GM12891 (cell line): ENCODE measurements at regions not wholly inside any gene's neighbourhood (a gene's known extent, or its start where the extent isn't known, plus 50 kb on each side); places are given as distances from the start of the nearest gene placed in this dataset.

Experiments used
- PAX5 ChIP-seq: IDR thresholded peaks from 2 replicates; pipeline ENCODE4 v1.6.1; 2011; ENCODE audit warnings: low read length, moderate library complexity, mild to moderate bottlenecking; ENCODE audit not compliant: insufficient read depth, severe bottlenecking
- POLR2A ChIP-seq: IDR thresholded peaks from 2 replicates; pipeline ENCODE4 v1.6.1; 2011; ENCODE audit warnings: low read depth, low read length, control low read depth
- POLR2AphosphoS5 ChIP-seq: IDR thresholded peaks from 2 replicates; pipeline ENCODE4 v1.6.1; 2011; ENCODE audit warnings: low read depth, low read length, control low read depth
- SPI1 ChIP-seq: IDR thresholded peaks from 2 replicates; pipeline ENCODE4 v1.6.1; 2011; ENCODE audit warnings: low read depth, low read length, control low read depth
- TAF1 ChIP-seq: IDR thresholded peaks from 2 replicates; pipeline ENCODE4 v1.6.1; 2011; ENCODE audit warnings: low read depth, low read length, control low read depth

GRCh38 chr11:31968461-31969358 is 122.2 kb upstream of the RCN1 start:
- TF ChIP-seq POLR2A (no peak), POLR2AphosphoS5 (no peak), PAX5 (no peak), TAF1 (no peak), SPI1 (no peak)
